HG03439 (cell line): ENCODE measurements at regions not wholly inside any gene's neighbourhood (a gene's known extent, or its start where the extent isn't known, plus 50 kb on each side); places are given as distances from the start of the nearest gene placed in this dataset.

ENCODE experiments used
- ATAC-seq: cut with Tn5 transposase; IDR thresholded peaks from one replicate; pipeline ENCODE4 v1.9.1; 2021; ENCODE audit warnings: mild to moderate bottlenecking, moderate library complexity; ENCODE audit not compliant: unreplicated experiment

DNA sequence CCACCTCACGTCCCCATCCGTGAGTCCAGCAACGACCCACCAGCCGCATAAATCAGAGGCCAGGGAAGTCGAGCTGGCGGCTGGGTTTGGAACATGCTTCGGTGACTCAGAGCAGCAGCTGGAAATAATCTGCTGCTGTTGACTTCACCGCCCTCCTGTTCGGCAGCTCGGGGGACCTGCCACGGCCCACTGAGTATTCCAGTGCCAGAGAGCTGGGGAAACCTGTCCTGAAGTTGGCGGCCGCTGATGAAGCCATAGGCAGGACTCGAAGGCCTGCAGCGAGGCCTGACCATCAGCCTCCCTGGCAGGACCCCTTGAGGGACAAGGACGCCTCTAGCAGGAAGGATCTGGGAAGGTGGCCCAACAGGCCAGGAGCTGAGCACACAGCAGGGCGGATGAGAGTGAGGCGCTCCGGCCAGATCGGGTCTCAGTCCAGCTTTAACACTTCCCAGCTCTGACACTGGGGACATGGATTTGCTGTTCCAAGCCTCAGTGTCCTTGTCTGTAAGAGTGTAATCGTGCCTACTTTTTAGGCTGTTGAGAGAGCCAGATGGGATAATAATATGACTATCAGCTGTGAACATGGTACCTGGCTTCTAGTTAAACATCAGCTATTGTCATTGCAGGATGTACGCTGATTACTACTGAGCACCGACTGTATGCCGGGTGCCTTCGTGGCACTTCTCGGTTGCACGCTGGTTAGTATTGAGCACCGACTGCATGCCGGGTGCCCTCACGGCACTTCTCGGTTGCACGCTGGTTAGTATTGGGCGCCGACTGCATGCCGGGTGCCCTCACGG is 50.4 kb upstream of the CIBAR2 start:
- ATAC-seq: no peak

DNA sequence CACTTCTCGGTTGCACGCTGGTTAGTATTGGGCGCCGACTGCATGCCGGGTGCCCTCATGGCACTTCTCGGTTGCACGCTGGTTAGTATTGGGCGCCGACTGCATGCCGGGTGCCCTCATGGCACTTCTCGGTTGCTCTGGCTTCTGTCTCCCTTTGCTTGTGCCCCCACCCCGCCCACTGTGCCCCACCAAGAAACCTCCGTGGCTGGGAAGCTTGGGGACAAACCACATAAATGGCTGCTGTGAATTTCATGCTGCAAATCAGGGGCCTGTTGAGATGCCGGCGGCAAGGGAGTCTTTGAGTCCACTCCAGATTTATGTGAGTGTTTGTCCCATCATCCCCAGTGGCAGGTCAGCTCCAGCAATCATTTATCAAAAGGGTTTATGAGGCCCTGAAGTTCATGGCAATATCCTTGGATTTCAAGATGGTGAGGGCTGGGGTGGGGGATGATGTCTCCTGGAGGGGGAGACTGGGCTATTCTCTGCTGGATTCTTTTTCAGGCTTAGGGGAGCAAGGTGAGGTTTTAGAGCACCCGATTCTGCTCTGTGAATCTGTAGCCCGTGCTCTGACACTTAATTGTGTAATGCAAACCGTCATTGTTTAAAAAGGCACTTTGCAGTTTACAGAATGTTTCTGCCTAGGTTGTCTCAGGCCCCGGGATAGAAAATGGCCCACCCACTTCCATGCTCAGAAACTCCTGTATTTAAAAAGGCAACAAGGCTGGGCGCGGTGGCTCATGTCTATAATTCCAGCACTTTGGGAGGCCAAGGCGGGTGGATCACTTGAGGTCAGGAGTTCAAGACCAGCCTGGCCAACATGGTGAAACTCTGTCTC is 51.2 kb upstream of the CIBAR2 start:
- no peak for ATAC-seq

DNA sequence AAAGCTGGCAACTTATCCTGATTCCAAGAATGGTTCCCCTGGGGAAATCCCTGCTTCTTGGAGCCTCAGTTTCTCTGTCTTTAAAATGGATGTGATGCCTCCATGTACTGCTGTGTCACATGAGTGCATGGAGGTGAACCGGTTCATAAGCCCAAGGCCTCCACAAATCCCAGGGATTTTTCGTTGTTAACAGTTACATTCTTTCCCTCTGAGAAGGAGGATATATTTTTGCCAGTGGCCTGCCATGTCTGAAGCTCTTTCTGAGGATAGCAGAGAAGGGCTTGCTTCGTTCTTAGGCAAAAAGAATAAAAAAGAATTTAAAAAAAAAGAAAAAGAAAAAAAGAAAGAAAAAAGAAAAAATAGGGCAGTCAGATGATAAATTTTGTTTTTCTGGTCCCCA is 52.2 kb upstream of the CIBAR2 start:
- ATAC-seq: no peak

DNA sequence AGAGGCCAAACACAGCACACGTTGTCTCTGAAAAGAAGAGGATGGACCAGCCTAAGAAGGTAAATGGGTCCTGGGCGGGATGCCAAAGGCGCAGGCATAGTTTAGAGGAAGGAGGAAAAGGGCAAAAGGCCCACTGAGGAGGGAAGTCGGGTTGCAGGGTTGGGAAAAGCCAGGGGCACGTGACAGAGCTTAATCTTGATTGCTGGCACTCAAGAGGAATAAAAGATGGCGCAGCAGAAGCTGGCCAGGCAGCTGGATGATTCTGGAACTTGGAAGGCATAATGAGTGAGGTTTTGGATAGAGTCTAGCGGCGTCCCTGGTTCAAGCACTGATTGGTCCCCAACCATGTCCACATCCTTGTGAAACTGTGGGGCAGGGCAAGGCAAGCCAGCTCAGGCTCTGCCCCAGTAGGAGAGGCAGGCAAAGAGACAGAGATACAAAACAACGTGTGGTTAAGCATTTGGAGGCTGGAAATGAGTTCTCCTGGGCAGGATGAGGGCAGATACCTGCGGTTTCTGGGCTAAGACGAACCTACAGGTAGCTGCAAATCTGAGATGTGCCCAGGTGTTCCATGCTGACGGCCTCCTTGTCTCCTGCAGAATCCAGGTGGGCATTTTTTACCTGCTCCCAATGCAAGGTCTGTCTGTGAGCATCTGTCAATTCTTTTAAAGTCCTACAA is 52.7 kb upstream of the CIBAR2 start:
- no peak for ATAC-seq

DNA sequence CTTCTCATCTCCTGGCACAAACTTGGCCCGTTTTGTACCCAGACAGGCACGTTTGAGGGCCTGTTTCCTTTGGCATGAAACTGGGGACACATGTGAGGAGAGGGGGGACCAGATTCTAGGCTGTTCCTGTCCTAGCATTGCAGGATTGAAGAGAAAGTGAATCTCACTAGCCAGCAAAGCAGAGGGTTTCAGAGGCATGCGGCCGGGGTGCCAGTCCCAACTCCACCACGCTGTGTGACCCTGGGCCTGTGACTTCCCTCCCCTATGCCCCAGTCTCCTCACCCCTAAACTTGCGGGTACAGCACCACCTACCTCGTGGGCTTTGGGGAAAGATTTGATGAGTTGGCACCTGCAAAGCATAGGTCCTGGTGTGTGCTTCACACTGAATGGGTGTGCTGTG is 53.5 kb upstream of the CIBAR2 start:
- ATAC-seq: no peak

DNA sequence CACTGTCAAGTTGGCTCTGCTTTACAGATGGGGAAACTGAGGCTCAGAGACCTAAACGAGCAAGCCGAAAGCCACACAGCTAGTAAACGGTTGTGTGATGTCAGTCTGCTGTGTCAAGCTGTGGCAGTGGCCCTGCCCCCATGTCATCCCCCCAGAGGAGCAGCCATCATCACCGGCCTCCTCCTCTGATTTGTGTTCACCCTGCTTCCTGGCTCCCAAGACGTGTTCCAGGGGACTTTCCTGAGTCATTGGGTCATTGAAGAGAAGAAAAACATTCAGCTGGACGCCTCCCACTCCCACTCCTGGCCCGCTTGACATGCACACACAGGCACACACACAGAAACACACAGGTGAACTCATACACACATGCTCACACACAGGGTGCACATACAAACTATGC is 54.0 kb upstream of the CIBAR2 start:
- no peak for ATAC-seq

DNA sequence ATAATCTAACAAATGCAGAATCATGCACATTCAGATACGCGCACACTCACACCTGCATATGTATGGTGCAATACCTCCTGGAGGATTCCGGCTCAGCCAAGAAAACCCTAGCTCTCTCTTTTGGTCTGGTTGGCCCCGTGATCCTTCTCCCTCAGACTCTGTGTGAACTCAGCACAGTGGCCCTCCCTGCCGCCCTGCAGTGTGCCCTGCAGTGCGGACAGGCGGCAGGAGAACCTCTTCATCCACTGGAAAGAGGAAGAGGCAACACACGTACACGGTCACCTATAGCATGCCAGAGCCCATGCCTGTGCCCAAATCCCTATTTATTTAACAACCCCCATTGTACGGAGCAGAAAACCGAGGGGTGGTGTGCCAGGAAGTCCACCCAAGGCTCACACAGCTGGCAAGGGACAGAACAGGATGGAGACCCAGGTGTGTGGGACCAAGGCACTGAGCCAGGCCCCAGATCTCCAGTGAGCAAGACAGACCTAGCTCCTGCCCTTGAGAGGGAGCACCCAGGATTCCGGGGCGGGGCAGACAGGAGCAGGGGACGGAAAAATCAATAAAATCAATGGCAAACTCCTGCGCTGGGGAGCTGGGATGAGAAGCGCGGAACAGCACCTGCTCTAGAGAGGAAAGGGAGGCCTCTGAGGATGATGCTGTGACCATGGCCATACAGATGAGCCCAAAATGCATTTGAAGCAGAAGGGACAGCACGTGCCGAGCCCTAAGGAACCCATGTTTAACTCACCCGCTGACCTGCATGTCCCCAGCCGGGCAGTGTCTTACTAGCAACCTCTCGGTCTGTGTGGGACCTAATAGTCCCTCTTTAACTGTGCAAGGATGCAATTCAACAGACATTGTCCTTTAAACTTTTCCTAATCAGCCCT is 54.7 kb upstream of the CIBAR2 start:
- ATAC-seq: no peak

DNA sequence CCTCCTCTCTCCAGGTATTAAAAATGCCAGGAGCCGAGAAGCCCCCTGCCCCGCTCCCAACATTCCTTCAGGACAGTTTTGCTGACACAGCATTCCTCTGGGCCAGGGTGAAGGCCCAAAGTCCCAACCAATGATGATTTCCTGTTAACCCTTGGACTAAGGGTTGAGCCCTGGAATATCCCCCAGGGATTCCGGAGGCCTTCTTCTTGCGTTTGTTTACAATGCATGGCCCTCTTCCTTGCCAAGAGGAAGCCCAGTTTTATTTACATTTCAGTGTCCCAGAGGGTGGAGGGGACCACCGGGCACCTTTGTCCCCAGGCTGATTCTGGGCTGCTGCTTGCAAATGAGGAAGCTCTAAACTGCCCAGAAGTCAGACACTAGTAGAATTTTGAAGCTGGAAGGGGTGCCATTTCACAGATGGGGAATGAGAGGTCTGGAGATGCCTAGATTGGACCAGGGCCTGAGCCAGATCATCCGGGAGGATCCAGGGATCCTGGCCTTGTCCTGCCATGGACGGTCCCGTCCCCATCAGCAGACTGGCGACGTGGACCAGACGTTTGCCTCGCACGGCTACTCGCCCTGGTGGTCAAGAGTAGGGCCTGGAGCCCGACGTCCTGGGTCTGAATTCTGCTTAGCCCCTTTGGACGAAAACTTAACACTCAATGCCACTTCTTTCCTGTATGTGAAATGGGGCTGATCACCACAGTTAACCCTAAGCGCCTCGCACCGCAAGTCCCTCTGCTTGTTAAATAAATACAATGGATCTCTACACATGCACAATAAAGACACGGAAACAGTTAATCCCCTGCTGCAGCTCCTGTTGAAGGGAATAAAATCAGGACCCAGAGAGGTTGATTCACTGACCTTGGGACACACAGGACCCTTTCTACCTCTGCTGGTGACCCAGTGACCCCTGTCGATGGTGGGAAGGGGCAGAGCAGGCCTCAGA is 55.6 kb upstream of the CIBAR2 start:
- no peak for ATAC-seq

DNA sequence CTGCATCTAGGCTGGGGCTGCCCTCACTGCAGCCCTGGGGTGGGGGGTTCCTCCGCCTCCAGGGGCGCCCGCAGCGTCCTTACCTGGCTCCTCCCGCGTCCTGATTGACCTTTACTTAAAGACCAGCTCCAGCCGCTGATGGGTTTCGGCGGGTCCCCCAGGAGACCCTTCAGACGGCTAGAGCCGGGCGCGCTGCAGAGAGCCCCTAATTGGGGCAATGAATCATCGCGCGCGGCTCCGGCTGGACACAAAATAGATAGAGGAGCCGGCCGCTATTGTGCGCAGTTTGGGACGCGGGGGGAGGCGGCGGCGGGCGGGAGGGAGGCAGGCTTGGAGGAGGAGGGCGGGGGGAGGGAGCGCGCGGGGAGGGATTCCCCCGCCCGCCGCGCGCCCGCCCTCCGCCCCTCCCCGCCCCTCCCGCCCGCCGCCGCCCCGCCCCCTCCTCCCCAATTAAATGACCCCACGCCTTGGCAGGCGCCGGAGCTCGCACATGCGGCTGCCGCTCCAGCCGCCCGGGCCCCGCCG is 56.5 kb upstream of the CIBAR2 start:
- no peak for ATAC-seq

DNA sequence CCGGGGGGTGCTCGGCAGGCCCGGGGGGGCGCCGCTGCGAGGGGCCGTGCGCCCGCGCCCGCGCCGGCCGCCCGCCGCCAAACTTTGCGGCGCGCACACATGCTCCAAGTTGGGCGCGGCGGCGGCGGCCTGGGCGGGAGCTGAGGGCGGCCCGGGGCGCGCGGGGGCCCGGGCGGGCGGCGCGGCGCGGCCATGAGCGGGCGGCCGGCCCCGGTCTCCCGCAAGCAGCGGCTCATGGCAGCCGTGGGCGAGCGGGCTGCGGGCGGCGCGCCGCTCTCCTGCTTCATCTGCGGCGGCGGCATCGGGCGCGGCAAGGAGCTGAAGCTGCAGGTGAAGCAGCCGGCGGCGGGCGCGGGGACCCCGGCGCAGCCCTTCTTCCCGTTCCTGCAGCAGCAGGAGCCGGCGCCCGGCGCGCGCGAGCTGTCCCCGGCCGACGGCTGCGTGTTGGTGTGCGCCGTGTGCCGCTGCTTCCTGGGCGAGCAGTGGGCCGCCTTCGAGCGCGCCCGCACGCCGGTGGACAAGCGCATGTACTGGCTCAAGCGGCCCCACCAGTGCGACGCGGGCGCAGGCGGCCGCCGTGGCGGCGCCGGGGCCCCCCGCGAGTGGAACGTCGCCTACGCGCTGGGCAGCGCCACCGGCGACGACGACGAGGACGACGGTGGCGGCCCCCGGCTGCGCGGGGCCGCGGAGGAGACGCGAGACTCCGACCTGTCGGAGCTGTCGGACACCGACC is 57.2 kb upstream of the CIBAR2 start:
- ATAC-seq: no peak

DNA sequence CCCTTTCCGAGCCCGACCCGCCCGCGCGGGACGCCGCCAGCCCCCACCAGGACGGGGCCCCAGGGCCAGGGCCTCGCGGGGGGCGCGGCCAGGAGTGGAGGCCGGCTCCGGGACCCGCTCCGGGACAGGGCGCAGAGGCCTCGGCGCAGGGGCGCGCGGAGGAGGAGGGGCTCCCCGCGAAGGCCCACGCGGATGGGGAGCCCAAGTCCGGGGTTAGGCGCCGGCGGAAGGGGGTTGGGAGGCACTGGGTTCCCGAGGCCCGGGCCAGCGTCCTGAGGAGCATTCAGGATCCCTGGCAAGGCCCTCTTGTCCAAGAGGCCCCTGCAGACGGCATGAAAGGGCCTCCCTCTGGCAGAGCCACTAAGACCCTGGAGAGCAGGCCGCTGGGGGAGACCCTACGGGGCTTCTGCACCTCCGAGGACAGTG is 57.8 kb upstream of the CIBAR2 start:
- no peak for ATAC-seq

DNA sequence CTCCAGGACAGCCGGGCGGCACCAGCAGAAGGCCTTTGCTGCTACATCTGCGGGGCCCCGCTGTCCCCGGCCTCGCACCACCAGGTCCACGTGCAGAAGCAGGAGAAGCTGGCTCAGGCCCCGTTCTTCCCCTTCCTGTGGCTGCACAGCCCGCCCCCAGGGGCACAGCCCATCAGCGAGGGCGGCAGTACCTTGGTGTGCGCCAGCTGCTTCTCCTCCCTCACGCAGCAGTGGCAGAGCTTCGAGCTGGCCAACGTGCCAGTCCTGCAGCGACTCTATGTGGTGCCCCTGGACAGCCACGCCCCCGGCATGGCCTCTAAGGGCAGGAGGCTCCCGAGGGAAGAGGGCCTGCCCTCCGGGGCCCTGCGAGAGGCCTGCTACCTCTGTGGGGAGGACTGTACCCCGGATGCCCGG is 58.3 kb upstream of the CIBAR2 start:
- no peak for ATAC-seq

DNA sequence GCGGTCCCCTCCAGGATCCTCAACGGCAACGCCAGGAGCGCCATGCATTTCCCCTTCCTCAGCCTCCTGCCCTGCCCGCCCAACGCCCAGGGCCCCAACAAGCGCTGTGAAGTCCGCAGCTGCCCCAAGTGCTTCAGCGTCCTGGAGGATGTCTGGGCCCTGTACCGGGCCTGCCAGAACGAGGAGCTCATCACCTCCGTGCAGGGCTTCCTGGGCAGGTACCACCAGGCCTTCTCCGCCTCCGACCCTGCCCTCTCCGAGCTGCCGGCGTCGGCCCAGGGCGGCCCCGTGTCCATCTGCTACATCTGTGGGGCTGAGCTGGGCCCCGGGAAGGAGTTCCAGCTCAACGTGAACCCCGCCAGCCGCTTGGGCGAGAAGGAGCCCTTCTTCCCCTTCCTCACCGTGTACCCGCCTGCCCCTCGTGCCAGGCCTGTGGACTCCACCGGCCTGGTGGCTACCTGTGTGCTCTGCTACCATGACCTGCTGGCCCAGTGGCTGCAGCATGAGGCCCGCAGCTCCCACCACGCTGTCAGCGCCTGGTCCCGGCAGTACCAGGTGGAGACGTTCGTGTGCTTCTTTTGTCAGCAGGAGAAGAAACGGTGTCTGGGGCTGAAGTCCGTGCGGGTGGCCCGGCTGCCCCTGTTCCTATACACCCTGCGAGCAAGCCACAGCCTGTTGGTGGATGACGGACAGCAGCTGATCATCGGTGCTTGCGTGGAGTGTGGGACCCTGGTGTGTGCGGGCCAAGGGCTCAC is 58.9 kb upstream of the CIBAR2 start:
- ATAC-seq: no peak

DNA sequence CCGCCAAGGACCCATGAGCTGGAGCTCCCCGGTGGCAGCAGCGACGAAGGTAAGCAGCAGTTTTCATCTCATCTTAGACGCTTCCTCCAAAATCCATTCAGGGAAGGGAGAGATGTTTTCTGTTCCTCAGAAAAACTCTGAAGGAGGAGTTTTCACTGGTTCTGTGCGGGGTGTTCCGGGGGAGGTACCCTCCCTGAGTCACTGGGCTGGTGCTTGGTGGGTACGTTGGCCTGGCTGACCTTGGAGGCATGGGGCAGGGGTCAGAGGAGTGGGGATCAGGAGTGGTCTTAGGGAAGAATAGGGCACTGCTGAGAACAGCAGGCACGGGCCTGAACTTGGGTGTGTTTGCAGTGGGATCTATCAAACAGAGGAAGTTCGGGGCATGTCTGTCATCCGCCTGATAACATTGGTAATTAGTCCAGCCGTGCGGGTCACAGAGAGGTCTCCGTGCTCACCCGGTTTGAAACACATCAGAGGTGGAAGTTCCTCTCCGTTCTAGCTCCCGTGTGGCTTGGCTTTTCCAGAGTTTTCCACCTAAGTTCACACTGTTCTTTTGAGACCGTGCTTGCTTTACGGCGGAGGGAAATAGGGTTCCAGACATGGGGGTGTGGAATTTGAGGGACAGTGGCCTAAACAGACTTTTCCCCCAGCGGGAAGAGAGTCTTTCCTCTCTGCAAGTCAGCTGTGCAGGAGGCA is 59.6 kb upstream of the CIBAR2 start:
- no peak for ATAC-seq

DNA sequence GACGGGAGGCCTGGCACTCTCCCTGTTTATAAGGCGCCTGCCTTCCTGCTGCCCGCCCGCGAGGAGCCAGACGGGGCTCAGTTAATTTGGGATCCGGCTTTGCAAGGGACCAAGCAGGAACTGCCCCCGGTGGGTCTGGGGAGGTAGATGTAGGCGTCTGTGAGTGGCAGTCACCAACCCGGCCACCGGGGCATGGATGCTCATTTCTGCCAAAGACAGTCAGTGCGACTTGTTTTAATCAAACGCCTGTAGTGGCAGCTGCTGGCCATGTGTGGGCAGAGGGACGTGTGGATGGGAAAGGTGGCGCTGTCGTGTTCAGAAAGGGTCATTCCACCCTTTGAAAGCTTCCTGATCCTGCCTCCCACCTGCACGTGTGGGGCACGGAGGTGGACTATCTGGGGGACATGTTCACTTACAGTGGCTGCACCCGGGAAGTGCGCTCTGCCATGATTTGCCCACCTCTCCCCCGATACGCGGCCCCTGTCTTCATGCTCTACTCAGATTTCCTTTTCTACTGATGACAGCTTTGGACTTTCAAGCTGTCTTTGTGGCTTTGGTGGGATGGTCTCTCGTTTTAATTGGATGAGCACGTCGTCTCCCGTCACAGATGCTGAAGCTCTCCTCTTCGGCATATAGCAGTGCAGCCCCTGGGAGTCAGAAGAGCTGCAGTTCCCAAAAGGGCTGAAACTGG is 60.3 kb upstream of the CIBAR2 start:
- no peak for ATAC-seq

DNA sequence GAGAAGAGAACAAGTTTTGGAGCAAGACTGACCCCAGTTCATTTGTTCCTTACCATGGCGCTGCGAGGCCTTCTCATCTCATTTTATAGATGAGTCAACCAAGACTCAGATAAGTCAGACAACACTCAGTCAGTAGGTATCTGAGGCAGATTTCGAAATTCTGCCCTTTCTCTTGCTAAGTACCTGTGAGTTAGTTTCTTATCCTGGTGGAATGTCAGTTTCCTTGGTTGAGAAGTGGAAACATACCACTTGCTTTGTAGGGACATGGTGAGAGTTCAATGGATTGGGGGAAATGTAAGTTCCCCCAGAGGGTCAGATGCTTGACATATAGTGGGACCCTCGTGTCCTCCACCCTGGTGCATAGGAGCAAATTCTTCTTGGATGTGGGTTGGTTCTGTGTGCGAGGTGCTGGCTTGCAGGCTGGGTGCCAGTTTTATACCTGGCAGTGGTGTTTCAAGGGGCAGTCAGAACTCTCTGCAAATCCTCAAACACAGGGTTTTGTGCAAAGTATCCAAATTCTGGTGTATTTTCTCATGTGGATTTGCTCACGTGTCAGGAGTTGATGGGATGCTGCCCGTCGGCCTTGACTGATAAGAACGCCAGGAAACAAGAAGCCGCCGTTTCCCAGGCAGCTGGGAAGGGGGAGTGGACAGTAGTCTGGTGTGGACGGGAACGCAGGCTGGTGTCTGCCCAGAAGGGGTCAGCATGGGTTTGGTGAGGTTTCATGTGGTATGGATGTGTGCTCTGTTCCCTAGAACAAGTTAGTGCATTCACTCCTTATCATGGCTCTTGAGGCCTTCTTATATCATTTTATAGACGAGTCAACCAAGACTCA is 61.1 kb upstream of the CIBAR2 start:
- ATAC-seq: no peak
